Endothelial cell of umbilical vein (primary cell): ENCODE measurements at regions not wholly inside any gene's neighbourhood (a gene's known extent, or its start where the extent isn't known, plus 50 kb on each side); places are given as distances from the start of the nearest gene placed in this dataset.

Experiments
- BruUV-seq: library from RNA; stranded (reverse); fragments of 400-500 nt; replicated peaks from 2 replicates; lab custom pipeline; 2021; lab: Mats Ljungman, UMichigan
- CTCF ChIA-PET: fragments of 300-600, 350-600 bp; sonication (Branson Sonifier 250); formaldehyde crosslinking; loops from one replicate; lab custom pipeline; 2021; ENCODE audit warnings: antibody characterized with exemption, inconsistent platforms; lab: Charles Lee
- POLR2A ChIA-PET: fragments of 300-600, 350-600 bp; sonication (Branson Sonifier 250); formaldehyde crosslinking; loops from one replicate; lab custom pipeline; 2021; ENCODE audit warnings: antibody characterized with exemption, inconsistent platforms; lab: Charles Lee
- DNase-seq: peaks from one replicate; pipeline ENCODE4 v3.0.0-alpha.2; 2011; ENCODE audit warnings: low read depth, low spot score
- FAIRE-seq: peaks from 2 replicates; lab custom pipeline; 2011; peaks lifted over from hg19 to GRCh38; lab: Jason Lieb, UNC
- H2AFZ ChIP-seq: 2 replicates; pipeline ENCODE4 v1.6.0; 2012; ENCODE audit warnings: low read depth, low read length, control low read depth, inconsistent platforms
- H3K27ac ChIP-seq: 2 replicates; pipeline ENCODE4 v1.5.1; 2011; ENCODE audit warnings: low read depth, mild to moderate bottlenecking, control low read depth, low read length, moderate library complexity; ENCODE audit not compliant: insufficient read depth
- H3K27me3 ChIP-seq, 2 experiments: 2 replicates each; pipeline versions ENCODE4 v1.6.0 to v1.6.1; 2011; ENCODE audit warnings: low read length in 2 of 2, mixed read lengths in 1 of 2; ENCODE audit not compliant: control insufficient read depth in 2 of 2, insufficient read depth in 2 of 2
- H3K36me3 ChIP-seq, 2 experiments: 2 replicates in 1 of 2; 3 replicates in 1 of 2; pipeline ENCODE4 v1.5.1; 2011; ENCODE audit warnings: low read length in 2 of 2, mild to moderate bottlenecking in 1 of 2, moderate library complexity in 1 of 2; ENCODE audit not compliant: control insufficient read depth in 2 of 2, insufficient read depth in 2 of 2; ENCODE audit errors: extremely low read depth in 1 of 2
- H3K4me1 ChIP-seq: 3 replicates; pipeline ENCODE4 v1.5.1; 2011; ENCODE audit warnings: mild to moderate bottlenecking, low read length; ENCODE audit not compliant: control insufficient read depth, insufficient read depth; ENCODE audit errors: extremely low read depth
- H3K4me2 ChIP-seq: 2 replicates; pipeline ENCODE4 v1.6.1; 2011; ENCODE audit warnings: low read length, control low read depth, mixed read lengths; ENCODE audit not compliant: insufficient read depth
- H3K4me3 ChIP-seq, 3 experiments: fragments of 200-600 bp in 1 of 3; sonication (generic), shearing (Covaris generic) in 1 of 3; replicated peaks in 1 of 3; 2 replicates each; pipeline ENCODE4 v1.5.1; 2011 to 2016; ENCODE audit warnings: control low read depth in 3 of 3, low read length in 3 of 3, mild to moderate bottlenecking in 2 of 3, inconsistent platforms in 1 of 3, low read depth in 1 of 3, moderate library complexity in 1 of 3; ENCODE audit not compliant: insufficient read depth in 1 of 3
- H3K79me2 ChIP-seq: 2 replicates; pipeline ENCODE4 v1.6.0; 2012; ENCODE audit warnings: low read length, inconsistent platforms; ENCODE audit not compliant: control insufficient read depth, insufficient read depth
- H3K9ac ChIP-seq: replicated peaks from 2 replicates; pipeline ENCODE3; 2011; ENCODE audit warnings: low read length, control low read depth; ENCODE audit not compliant: insufficient read depth; ENCODE audit errors: extremely low read depth
- H3K9me1 ChIP-seq: replicated peaks from 3 replicates; pipeline ENCODE4 v1.6.0; 2011; ENCODE audit warnings: mild to moderate bottlenecking, low read length; ENCODE audit not compliant: control insufficient read depth, insufficient read depth; ENCODE audit errors: extremely low read depth
- H3K9me3 ChIP-seq: replicated peaks from 2 replicates; pipeline ENCODE4 v1.5.1; 2012; ENCODE audit warnings: low read length, inconsistent platforms; ENCODE audit not compliant: control insufficient read depth, insufficient read depth
- H4K20me1 ChIP-seq: replicated peaks from 2 replicates; pipeline ENCODE3; 2011; ENCODE audit warnings: mild to moderate bottlenecking, low read length; ENCODE audit not compliant: control insufficient read depth, insufficient read depth; ENCODE audit errors: extremely low read depth
- CTCF ChIP-seq, 2 donors: IDR thresholded peaks; 1 replicate in 1 of 2; 2 replicates in 1 of 2; pipeline ENCODE4 v1.5.1; 2011; ENCODE audit warnings: low read length in 2 of 2, mild to moderate bottlenecking in 2 of 2, moderate library complexity in 2 of 2, control low read depth in 1 of 2, inconsistent platforms in 1 of 2, low read depth in 1 of 2; ENCODE audit not compliant: insufficient read depth in 1 of 2; ENCODE audit errors: extremely low read depth in 1 of 2
- EZH2 ChIP-seq: IDR thresholded peaks from 2 replicates; pipeline ENCODE4 v1.6.1; 2012; ENCODE audit warnings: borderline replicate concordance, low read depth, mild to moderate bottlenecking, moderate library complexity, low read length, inconsistent platforms; ENCODE audit not compliant: severe bottlenecking
- FOS ChIP-seq: IDR thresholded peaks from 2 replicates; pipeline ENCODE4 v1.6.1; 2011; ENCODE audit warnings: mild to moderate bottlenecking, low read length, moderate library complexity, borderline replicate concordance; ENCODE audit not compliant: insufficient read depth
- GATA2 ChIP-seq: IDR thresholded peaks from 2 replicates; pipeline ENCODE4 v1.7.0; 2011; ENCODE audit warnings: low read depth, mild to moderate bottlenecking, moderate library complexity, mixed read lengths, low read length; ENCODE audit not compliant: insufficient read length, insufficient read depth
- JUN ChIP-seq: IDR thresholded peaks from 2 replicates; pipeline ENCODE4 v1.6.1; 2011; ENCODE audit warnings: borderline replicate concordance, low read depth; ENCODE audit not compliant: insufficient read length, insufficient read depth
- MAX ChIP-seq: IDR thresholded peaks from 2 replicates; pipeline ENCODE4 v1.6.1; 2011; ENCODE audit not compliant: insufficient read depth, insufficient read length
- MYC ChIP-seq: IDR thresholded peaks from one replicate; pipeline ENCODE4 v1.6.1; 2011; ENCODE audit warnings: mild to moderate bottlenecking, low read depth, low read length
- POLR2A ChIP-seq: IDR thresholded peaks from 2 replicates; pipeline ENCODE4 v1.6.1; 2012; ENCODE audit warnings: low read depth, mild to moderate bottlenecking, control low read depth, low read length
- POLR2AphosphoS5 ChIP-seq: IDR thresholded peaks from 2 replicates; pipeline ENCODE4 v1.6.1; 2012; ENCODE audit warnings: low read depth, mild to moderate bottlenecking, control low read depth, low read length, moderate library complexity; ENCODE audit not compliant: insufficient read depth
- dilution Hi-C: fragments of 300-500 bp; cut with MboI; formaldehyde crosslinking; loops from one replicate; pipeline ENCODE4 v1.15.0; 2019; ENCODE audit warnings: low sequenced_read_pairs; ENCODE audit not compliant: extremely low pct_ligation_motif_present
- intact Hi-C: fragments of 100-400 bp; cut with micrococcal nuclease; formaldehyde crosslinking; loops from one replicate; pipeline ENCODE4 v1.10.0; 2022

GRCh38 chr2:153291718-153292117 is 186.8 kb downstream of the RPRM start:
- H3K4me3 ChIP-seq: no peak overlapping the region
- H3K9ac ChIP-seq: no peak overlapping the region
- TF ChIP-seq POLR2AphosphoS5 (no peak), MYC (no peak), JUN (no peak), MAX (no peak), GATA2 (no peak), CTCF (IDR thresholded peaks at IDR 0.05; ENCODE audit: extremely low read depth in 1 of 2, insufficient read depth in 1 of 2, low read depth in 1 of 2, low read length in 2 of 2) (no peak), EZH2 (no peak), POLR2A (no peak), FOS (no peak)
- H2AFZ ChIP-seq: no peak overlapping the region
- no TSS peak for BruUV-seq
- ChIA-PET CTCF (no interaction called here), POLR2A (no interaction called here)
- H3K9me3 ChIP-seq: no peaks in the 10 kb centered on the region
- H4K20me1 ChIP-seq: no peaks in the 10 kb centered on the region
- dilution Hi-C loops: no loop called here
- no peaks in the 10 kb centered on the region for H3K27me3 ChIP-seq
- intact Hi-C loops: no loop called here
- FAIRE-seq (no peak), DNase-seq (no peak)
- H3K4me2 ChIP-seq: no peak overlapping the region
- no peaks in the 10 kb centered on the region for H3K9me1 ChIP-seq
- H3K79me2 ChIP-seq: no peaks in the 10 kb centered on the region
- no peak overlapping the region for H3K27ac ChIP-seq
- no peaks in the 10 kb centered on the region for H3K36me3 ChIP-seq
- no peaks in the 10 kb centered on the region for H3K4me1 ChIP-seq
